SH-SY5Y (cell line): ENCODE measurements at regions not wholly inside any gene's neighbourhood (a gene's known extent, or its start where the extent isn't known, plus 50 kb on each side); places are given as distances from the start of the nearest gene placed in this dataset.

Experiments
- GATA2 ChIP-seq: IDR thresholded peaks from 2 replicates; pipeline ENCODE4 v1.6.1; 2011; ENCODE audit warnings: mild to moderate bottlenecking, low read depth, low read length
- GATA3 ChIP-seq: IDR thresholded peaks from 2 replicates; pipeline ENCODE4 v1.6.1; 2011; ENCODE audit warnings: low read depth, mild to moderate bottlenecking, low read length, moderate library complexity

DNA sequence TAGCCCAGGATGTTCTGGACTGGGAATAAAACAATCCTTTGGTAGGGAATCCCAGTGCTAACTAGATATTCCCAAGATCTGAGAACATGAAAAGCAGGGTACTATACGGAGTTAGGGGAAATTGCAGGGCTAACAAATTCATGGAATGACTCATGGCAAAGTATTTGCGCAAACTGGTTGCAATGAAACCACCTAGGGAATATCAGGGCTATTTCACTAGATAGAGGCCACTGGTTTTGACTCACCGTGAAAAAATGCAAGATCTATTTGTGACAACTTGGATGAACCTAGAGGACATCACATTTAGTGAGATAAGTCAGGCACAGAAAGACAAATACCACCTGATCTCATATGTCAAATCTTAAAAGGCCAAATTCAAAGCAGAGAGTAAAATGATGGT, 233.3 kb downstream of the MBD2 start:
- TF ChIP-seq GATA3 (no peak), GATA2 (no peak)
